ENCODE measurements at regions not wholly inside any gene's neighbourhood (a gene's known extent, or its start where the extent isn't known, plus 50 kb on each side); places are given as distances from the start of the nearest gene placed in this dataset.

GRCh38 chr18:32542221-32542798 lies 71.6 kb upstream of the GAREM1 start:
- no peak for DNase-seq

- no peak for DNase-seq
Observed at GRCh38 chr18:32530947-32531651, 60.4 kb upstream of the GAREM1 start.

- DNase-seq: no peak
Observed at GRCh38 chr18:32529722-32530420, 59.2 kb upstream of the GAREM1 start.

GRCh38 chr18:32520771-32521170 lies 50.1 kb upstream of the GAREM1 start:
- DNase-seq: no peak

Measured in NCI-H2029 treated with DMSO at 0.1 percent for 48 hours (cell line).